Myocyte (in vitro differentiated cells): ENCODE measurements at regions not wholly inside any gene's neighbourhood (a gene's known extent, or its start where the extent isn't known, plus 50 kb on each side); places are given as distances from the start of the nearest gene placed in this dataset.
"Not testable (repeated sequence)": the region's sequence is repeated elsewhere in the genome, so short reads cannot be mapped to it uniquely, and the experiment has no call there.

Source experiments
- DNase-seq: peaks from one replicate; pipeline ENCODE4 v3.0.0-alpha.2; 2012; ENCODE audit warnings: low read depth

GRCh38 chr7:156515911-156516790 lies 124.4 kb upstream of the RNF32 start:
- DNase-seq: no peak

- no peak for DNase-seq
Observed at GRCh38 chr7:156514851-156515250, 125.7 kb upstream of the RNF32 start.

- no peak for DNase-seq
Observed at GRCh38 chr7:156511426-156511825, 129.1 kb upstream of the RNF32 start.

GRCh38 chr7:156510966-156511365 lies 129.6 kb upstream of the RNF32 start:
- DNase-seq: no peak

- DNase-seq: no peak
Observed at GRCh38 chr7:156509216-156509615, 131.4 kb upstream of the RNF32 start.

- no peak for DNase-seq
Observed at GRCh38 chr7:156505876-156506275, 134.7 kb upstream of the RNF32 start.

GRCh38 chr7:156504687-156505545 lies 135.7 kb upstream of the RNF32 start:
- no peak for DNase-seq

GRCh38 chr7:156504006-156504405 lies 136.6 kb upstream of the RNF32 start:
- DNase-seq: no peak

GRCh38 chr7:156503196-156503595 lies 137.4 kb upstream of the RNF32 start:
- no peak for DNase-seq

- not testable (repeated sequence) for DNase-seq
Observed at GRCh38 chr7:156501815-156502214, 138.8 kb upstream of the RNF32 start.

- DNase-seq: no peak
Observed at GRCh38 chr7:156499247-156499881, 141.2 kb upstream of the RNF32 start.

- DNase-seq: no peak
Observed at GRCh38 chr7:156497776-156498509, 142.6 kb upstream of the RNF32 start.

- DNase-seq: no peak
Observed at GRCh38 chr7:156496865-156497264, 143.7 kb upstream of the RNF32 start.

- DNase-seq: no peak
Observed at GRCh38 chr7:156496363-156496769, 144.2 kb upstream of the RNF32 start.

GRCh38 chr7:156494960-156495359 lies 145.6 kb upstream of the RNF32 start:
- no peak for DNase-seq

GRCh38 chr7:156493942-156494341 lies 146.6 kb upstream of the RNF32 start:
- DNase-seq: no peak

GRCh38 chr7:156492170-156492569 lies 148.4 kb upstream of the RNF32 start:
- DNase-seq: no peak

GRCh38 chr7:156491435-156491834 lies 149.1 kb upstream of the RNF32 start:
- no peak for DNase-seq

- DNase-seq: no peak
Observed at GRCh38 chr7:156490021-156490800, 150.4 kb upstream of the RNF32 start.

GRCh38 chr7:156487811-156488533 lies 152.6 kb upstream of the RNF32 start:
- no peak for DNase-seq
